Osteoblast (primary cell): ENCODE measurements at regions not wholly inside any gene's neighbourhood (a gene's known extent, or its start where the extent isn't known, plus 50 kb on each side); places are given as distances from the start of the nearest gene placed in this dataset.

ENCODE experiments used
- DNase-seq: peaks from one replicate; pipeline ENCODE4 v3.0.0; 2011; ENCODE audit warnings: low spot score, mixed read lengths; ENCODE audit not compliant: insufficient read length; ENCODE audit errors: missing footprints
- H2AFZ ChIP-seq: 2 replicates; pipeline ENCODE4 v1.6.0; 2011; ENCODE audit warnings: mild to moderate bottlenecking, low read length
- H3K27ac ChIP-seq: 2 replicates; pipeline ENCODE4 v1.5.1; 2011; ENCODE audit warnings: mild to moderate bottlenecking, low read depth, low read length, moderate library complexity
- H3K27me3 ChIP-seq: 2 replicates; pipeline ENCODE4 v1.6.0; 2012; ENCODE audit warnings: mild to moderate bottlenecking, control low read depth, inconsistent platforms, low read length, moderate library complexity; ENCODE audit not compliant: insufficient read depth
- H3K36me3 ChIP-seq: 2 replicates; pipeline ENCODE4 v1.5.1; 2011; ENCODE audit warnings: mild to moderate bottlenecking, low read length, control low read depth, moderate library complexity; ENCODE audit not compliant: insufficient read depth
- H3K4me1 ChIP-seq: 2 replicates; pipeline ENCODE4 v1.5.1; 2011; ENCODE audit warnings: mild to moderate bottlenecking, low read length, control low read depth, moderate library complexity; ENCODE audit not compliant: insufficient read depth
- H3K4me2 ChIP-seq: 2 replicates; pipeline ENCODE4 v1.6.0; 2011; ENCODE audit warnings: mild to moderate bottlenecking, low read length; ENCODE audit not compliant: insufficient read depth
- H3K4me3 ChIP-seq: fragments of 200-600 bp; sonication (generic); 3 replicates; pipeline ENCODE4 v1.5.1; 2012; ENCODE audit warnings: mild to moderate bottlenecking, low read length, inconsistent platforms; ENCODE audit not compliant: insufficient read depth
- H3K79me2 ChIP-seq: 2 replicates; pipeline ENCODE4 v1.6.0; 2012; ENCODE audit warnings: mild to moderate bottlenecking, low read length, control low read depth, inconsistent platforms; ENCODE audit not compliant: insufficient read depth
- H3K9me3 ChIP-seq: 2 replicates; pipeline ENCODE4 v1.5.1; 2011; ENCODE audit warnings: low read depth, low read length, control low read depth
- H4K20me1 ChIP-seq: 2 replicates; pipeline ENCODE4 v1.6.0; 2012; ENCODE audit warnings: mild to moderate bottlenecking, low read length, control low read depth; ENCODE audit not compliant: insufficient read depth
- CTCF ChIP-seq: IDR thresholded peaks from 2 replicates; pipeline ENCODE4 v1.5.1; 2011; ENCODE audit warnings: mild to moderate bottlenecking, low read depth, low read length, moderate library complexity; ENCODE audit errors: extremely low read depth

GRCh38 chr15:93608643-93609148, 519.7 kb upstream of the RGMA start:
- Histone ChIP-seq H3K36me3 (no peaks in the 10 kb centered on the region), H3K27me3 (no peaks in the 10 kb centered on the region), H3K9me3 (no peaks in the 10 kb centered on the region), H2AFZ (no peak overlapping the region), H4K20me1 (no peaks in the 10 kb centered on the region), H3K4me2 (no peak overlapping the region), H3K4me3 (no peak overlapping the region), H3K4me1 (no peaks in the 10 kb centered on the region), H3K79me2 (no peaks in the 10 kb centered on the region), H3K27ac (no peak overlapping the region)
- no peak for TF ChIP-seq CTCF
- DNase-seq = no peak

GRCh38 chr15:93603550-93603949, 514.5 kb upstream of the RGMA start:
- no peak for TF ChIP-seq CTCF
- H3K27ac ChIP-seq = no peak overlapping the region
- H3K9me3 ChIP-seq = no peaks in the 10 kb centered on the region
- H3K27me3 ChIP-seq = no peaks in the 10 kb centered on the region
- H3K4me3 ChIP-seq = no peak overlapping the region
- H3K36me3 ChIP-seq = no peaks in the 10 kb centered on the region
- H4K20me1 ChIP-seq = no peaks in the 10 kb centered on the region
- no peaks in the 10 kb centered on the region for H3K79me2 ChIP-seq
- H3K4me1 ChIP-seq = no peaks in the 10 kb centered on the region
- no peak overlapping the region for H3K4me2 ChIP-seq
- H2AFZ ChIP-seq = no peak overlapping the region
- DNase-seq = no peak

- no peak for DNase-seq
- H3K9me3 ChIP-seq = no peaks in the 10 kb centered on the region
- no peak overlapping the region for H3K27ac ChIP-seq
- H3K4me3 ChIP-seq = no peak overlapping the region
- no peaks in the 10 kb centered on the region for H3K4me1 ChIP-seq
- H3K4me2 ChIP-seq = no peak overlapping the region
- no peaks in the 10 kb centered on the region for H4K20me1 ChIP-seq
- no peaks in the 10 kb centered on the region for H3K27me3 ChIP-seq
- TF ChIP-seq CTCF = no peak
- no peaks in the 10 kb centered on the region for H3K36me3 ChIP-seq
- H3K79me2 ChIP-seq = no peaks in the 10 kb centered on the region
- H2AFZ ChIP-seq = no peak overlapping the region
Observed at GRCh38 chr15:93587059-93587521, 498.1 kb upstream of the RGMA start.

- Histone ChIP-seq H3K27me3 (no peaks in the 10 kb centered on the region), H3K4me1 (no peaks in the 10 kb centered on the region), H3K36me3 (no peaks in the 10 kb centered on the region), H4K20me1 (no peaks in the 10 kb centered on the region), H3K4me2 (no peak overlapping the region), H3K4me3 (no peak overlapping the region), H3K9me3 (no peaks in the 10 kb centered on the region), H2AFZ (no peak overlapping the region), H3K79me2 (no peaks in the 10 kb centered on the region), H3K27ac (no peak overlapping the region)
- no peak for TF ChIP-seq CTCF
- DNase-seq = no peak
Observed at GRCh38 chr15:93585012-93585411, 496.0 kb upstream of the RGMA start.
